HepG2 (cell line): ENCODE measurements at regions not wholly inside any gene's neighbourhood (a gene's known extent, or its start where the extent isn't known, plus 50 kb on each side); places are given as distances from the start of the nearest gene placed in this dataset.
"Not testable (repeated sequence)": the region's sequence is repeated elsewhere in the genome, so short reads cannot be mapped to it uniquely, and the experiment has no call there.

Source experiments
- ATAC-seq: fragments of 200-7000 bp; cut with Tn5 transposase; 3 replicates; pipeline ENCODE4 v1.9.1; 2020; ENCODE audit warnings: mild to moderate bottlenecking, moderate library complexity
- BruUV-seq: library from RNA; stranded (reverse); fragments of 400-500 nt; replicated peaks from 2 replicates; lab custom pipeline; 2021; lab: Mats Ljungman, UMichigan
- CTCF ChIA-PET: fragments of 300-600 bp; formaldehyde crosslinking; extraction: SDS; loops from one replicate; lab custom pipeline; 2021; ENCODE audit warnings: low total read pairs, inconsistent platforms, low intra/inter-chr PET ratio; lab: Yijun Ruan, JAX
- POLR2A ChIA-PET: fragments of 350-600 bp; sonication (Branson Sonifier 250); formaldehyde crosslinking; loops from one replicate; lab custom pipeline; 2020; ENCODE audit warnings: antibody characterized with exemption, inconsistent platforms; lab: Yijun Ruan, JAX
- DNase-seq: peaks from one replicate; pipeline ENCODE4 v3.0.0-alpha.2; 2015; ENCODE audit warnings: low spot score
- FAIRE-seq: peaks from 3 replicates; lab custom pipeline; 2011; peaks lifted over from hg19 to GRCh38; lab: Jason Lieb, UNC
- H2AFZ ChIP-seq: one replicate; pipeline ENCODE4 v1.6.1; 2011; ENCODE audit warnings: low read length, inconsistent platforms
- H3K27ac ChIP-seq: fragments of 300-600 bp; 3 replicates; pipeline ENCODE4 v1.8.0; 2011; ENCODE audit warnings: mixed run types, mild to moderate bottlenecking, mixed read lengths, low read length, inconsistent platforms; ENCODE audit not compliant: insufficient read depth; ENCODE audit errors: extremely low read length
- H3K27me3 ChIP-seq, 2 experiments: fragments of 200-600 bp in 1 of 2; 2 replicates in 1 of 2; 3 replicates in 1 of 2; pipeline versions ENCODE4 v1.6.0 to v1.8.0; 2011; ENCODE audit warnings: low read length in 2 of 2, mild to moderate bottlenecking in 2 of 2, moderate library complexity in 2 of 2, inconsistent platforms in 1 of 2; ENCODE audit not compliant: insufficient read depth in 2 of 2, control insufficient read depth in 1 of 2
- H3K36me3 ChIP-seq, 2 experiments: fragments of 200-600 bp in 1 of 2; replicated peaks in 1 of 2; 2 replicates in 1 of 2; 3 replicates in 1 of 2; pipeline versions ENCODE4 v1.5.1 to v1.8.0; 2011; ENCODE audit warnings: low read length in 2 of 2, inconsistent platforms in 1 of 2; ENCODE audit not compliant: insufficient read depth in 2 of 2, control insufficient read depth in 1 of 2
- H3K4me1 ChIP-seq: 2 replicates; pipeline ENCODE4 v1.5.1; 2012; ENCODE audit warnings: low read length, inconsistent platforms; ENCODE audit not compliant: insufficient read depth
- H3K4me2 ChIP-seq: 2 replicates; pipeline ENCODE4 v1.6.0; 2011; ENCODE audit warnings: low read depth, low read length, inconsistent platforms
- H3K4me3 ChIP-seq, 3 experiments: fragments of 200-600 bp in 1 of 3; sonication (generic), shearing (Covaris generic) in 1 of 3; replicated peaks in 1 of 3; 2 replicates each; pipeline ENCODE4 v1.5.1; 2011 to 2016; ENCODE audit warnings: low read length in 3 of 3, inconsistent platforms in 2 of 3, low read depth in 2 of 3, mild to moderate bottlenecking in 2 of 3, control low read depth in 1 of 3, mixed read lengths in 1 of 3; ENCODE audit not compliant: insufficient read depth in 1 of 3
- H3K79me2 ChIP-seq: one replicate; pipeline ENCODE4 v1.6.1; 2011; ENCODE audit warnings: low read length, inconsistent platforms; ENCODE audit not compliant: insufficient read depth
- H3K9ac ChIP-seq: 2 replicates; pipeline ENCODE4 v1.6.0; 2011; ENCODE audit warnings: mild to moderate bottlenecking, low read depth, low read length, inconsistent platforms; ENCODE audit not compliant: insufficient read depth
- H3K9me3 ChIP-seq: 2 replicates; pipeline ENCODE4 v1.5.1; 2012; ENCODE audit warnings: mild to moderate bottlenecking, low read length
- H4K20me1 ChIP-seq: 2 replicates; pipeline ENCODE4 v1.6.0; 2011; ENCODE audit warnings: inconsistent platforms, mild to moderate bottlenecking, low read length, moderate library complexity; ENCODE audit not compliant: insufficient read depth
- ARNT2 ChIP-seq: sonication (generic); formaldehyde crosslinking; IDR thresholded peaks from 2 replicates; pipeline ENCODE4 v1.8.0; 2022; ENCODE audit warnings: mild to moderate bottlenecking, low read depth, missing genetic modification reagents, moderate library complexity
- SRSF1 ChIP-seq: fragments of 200-400 bp; formaldehyde crosslinking; optimal IDR thresholded peaks from 2 replicates; pipeline ENCODE3; 2017; ENCODE audit warnings: mild to moderate bottlenecking, low read depth, low read length, moderate library complexity
- ZNF124 ChIP-seq: sonication (generic); formaldehyde crosslinking; IDR thresholded peaks from 2 replicates; pipeline ENCODE4 v1.4.0; 2020; ENCODE audit warnings: missing genetic modification reagents
- ZNF317 ChIP-seq: sonication (generic); formaldehyde crosslinking; IDR thresholded peaks from 2 replicates; pipeline ENCODE4 v1.5.0; 2020; ENCODE audit warnings: mild to moderate bottlenecking, missing genetic modification reagents
- ZNF720 ChIP-seq: sonication (generic); formaldehyde crosslinking; IDR thresholded peaks from 2 replicates; pipeline ENCODE4 v1.4.0; 2020; ENCODE audit warnings: missing genetic modification reagents
- WGBS: methylation state at CpG from one replicate; pipeline ENCODE4 v1.1.6; 2017; ENCODE audit warnings: low lambda C conversion rate; 5-methylcytosine and 5-hydroxymethylcytosine counted together
- in situ Hi-C: cut with HindIII; loops from 2 replicates; pipeline ENCODE4 v1.10.0; 2017; ENCODE audit warnings: low pct_unique_long_range_greater_than_20kb; ENCODE audit not compliant: extremely low pct_ligation_motif_present
- intact Hi-C: fragments of 100-400 bp; cut with micrococcal nuclease; formaldehyde crosslinking; loops from one replicate; pipeline ENCODE4 v1.10.0; 2022; ENCODE audit not compliant: unreplicated experiment

GRCh38 chr6:61134028-61134427 lies 1152.0 kb downstream of the KHDRBS2 start:
- Histone ChIP-seq H3K4me1 (no peaks in the 10 kb centered on the region), H3K79me2 (no peaks in the 10 kb centered on the region), H3K4me3 (no peak overlapping the region), H3K36me3 (no peaks in the 10 kb centered on the region), H3K27ac (no peak overlapping the region), H3K9me3 (peaks cover 43% of the 10 kb centered on the region), H3K9ac (no peak overlapping the region), H3K27me3 (no peaks in the 10 kb centered on the region), H4K20me1 (no peaks in the 10 kb centered on the region), H3K4me2 (no peak overlapping the region), H2AFZ (no peak overlapping the region)
- ChIA-PET POLR2A (no interaction called here), CTCF (no interaction called here)
- in situ Hi-C loops = no loop called here
- no TSS peak for BruUV-seq
- intact Hi-C loops = no loop called here
- TF ChIP-seq ZNF720 (CRISPR knock-in tag) = no peak
- no peak for TF ChIP-seq ZNF124 (CRISPR knock-in tag)
- TF ChIP-seq ZNF317 (CRISPR knock-in tag) = no peak
- TF ChIP-seq SRSF1 = no peak
- no peak for TF ChIP-seq ARNT2
- ATAC-seq = no peak
- DNase-seq = no peak
- WGBS = under 1% methylated on average over 5 of the region's 5 CpGs
- FAIRE-seq = no peak

- H3K4me1 ChIP-seq, POLR2A ChIA-PET, in situ Hi-C loops, H3K79me2 ChIP-seq, H2AFZ ChIP-seq, BruUV-seq, intact Hi-C loops, H3K9ac ChIP-seq, H3K27ac ChIP-seq, H3K4me3 ChIP-seq, ATAC-seq, DNase-seq, H3K27me3 ChIP-seq, H3K4me2 ChIP-seq, FAIRE-seq, H3K36me3 ChIP-seq, CTCF ChIA-PET, H4K20me1 ChIP-seq: not testable (repeated sequence)
- WGBS = 20% methylated on average over 1 of the region's 1 CpG
- peaks cover 67% of the 10 kb centered on the region for H3K9me3 ChIP-seq
Measured at GRCh38 chr6:61114185-61114584, 1171.8 kb downstream of the KHDRBS2 start.

GRCh38 chr6:61107914-61108313 lies 1178.1 kb downstream of the KHDRBS2 start:
- H3K4me2 ChIP-seq, in situ Hi-C loops, ATAC-seq, H3K4me1 ChIP-seq, H3K4me3 ChIP-seq, FAIRE-seq, H3K79me2 ChIP-seq, POLR2A ChIA-PET, H3K9ac ChIP-seq, BruUV-seq, H3K27ac ChIP-seq, intact Hi-C loops, H3K27me3 ChIP-seq, CTCF ChIA-PET, H3K36me3 ChIP-seq, DNase-seq, H2AFZ ChIP-seq, H4K20me1 ChIP-seq: not testable (repeated sequence)
- 47% methylated on average over 7 of the region's 7 CpGs for WGBS
- peaks cover 57% of the 10 kb centered on the region for H3K9me3 ChIP-seq
